ENCODE measurements at regions not wholly inside any gene's neighbourhood (a gene's known extent, or its start where the extent isn't known, plus 50 kb on each side); places are given as distances from the start of the nearest gene placed in this dataset.
"Not testable (repeated sequence)": the region's sequence is repeated elsewhere in the genome, so short reads cannot be mapped to it uniquely, and the experiment has no call there.

DNA sequence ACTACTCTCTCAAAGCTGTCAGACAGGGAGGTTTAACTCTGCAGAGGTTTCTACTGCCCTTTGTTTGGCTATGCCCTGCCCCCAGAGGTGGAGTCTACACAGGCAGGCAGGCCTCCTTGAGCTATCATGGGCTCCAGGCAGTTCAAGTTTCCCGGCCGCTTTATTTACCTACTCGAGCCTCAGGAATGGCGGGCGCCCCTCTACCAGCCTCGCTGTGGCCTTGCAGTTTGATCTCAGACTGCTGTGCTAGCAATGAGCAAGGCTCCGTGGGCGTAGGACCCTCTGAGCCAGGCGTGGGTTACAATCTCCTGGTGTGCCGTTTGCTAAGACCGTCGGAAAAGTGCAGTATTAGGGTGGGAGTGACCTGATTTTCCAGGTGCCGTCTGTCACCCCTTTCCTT is 124.3 kb downstream of the PTCHD1 start:
- not testable (repeated sequence) for TF ChIP-seq MYC (IDR thresholded peaks at IDR 0.05; ENCODE audit: low read depth, low read length); POLR2A (IDR thresholded peaks at IDR 0.05; ENCODE audit: extremely low read depth, insufficient read length)
- TF ChIP-seq, protein P1, sequence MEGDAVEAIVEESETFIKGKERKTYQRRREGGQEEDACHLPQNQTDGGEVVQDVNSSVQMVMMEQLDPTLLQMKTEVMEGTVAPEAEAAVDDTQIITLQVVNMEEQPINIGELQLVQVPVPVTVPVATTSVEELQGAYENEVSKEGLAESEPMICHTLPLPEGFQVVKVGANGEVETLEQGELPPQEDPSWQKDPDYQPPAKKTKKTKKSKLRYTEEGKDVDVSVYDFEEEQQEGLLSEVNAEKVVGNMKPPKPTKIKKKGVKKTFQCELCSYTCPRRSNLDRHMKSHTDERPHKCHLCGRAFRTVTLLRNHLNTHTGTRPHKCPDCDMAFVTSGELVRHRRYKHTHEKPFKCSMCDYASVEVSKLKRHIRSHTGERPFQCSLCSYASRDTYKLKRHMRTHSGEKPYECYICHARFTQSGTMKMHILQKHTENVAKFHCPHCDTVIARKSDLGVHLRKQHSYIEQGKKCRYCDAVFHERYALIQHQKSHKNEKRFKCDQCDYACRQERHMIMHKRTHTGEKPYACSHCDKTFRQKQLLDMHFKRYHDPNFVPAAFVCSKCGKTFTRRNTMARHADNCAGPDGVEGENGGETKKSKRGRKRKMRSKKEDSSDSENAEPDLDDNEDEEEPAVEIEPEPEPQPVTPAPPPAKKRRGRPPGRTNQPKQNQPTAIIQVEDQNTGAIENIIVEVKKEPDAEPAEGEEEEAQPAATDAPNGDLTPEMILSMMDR (IDR thresholded peaks at IDR 0.05; ENCODE audit: low read depth, low read length): not testable (repeated sequence)

Measured in NB4 (cell line).